Posterior cingulate gyrus (tissue), 11 donors: ENCODE measurements at regions not wholly inside any gene's neighbourhood (a gene's known extent, or its start where the extent isn't known, plus 50 kb on each side); places are given as distances from the start of the nearest gene placed in this dataset.

Experiments
- DNase-seq, 10 donors: peaks; one replicate each; pipeline versions ENCODE4 v3.0.0 to v3.0.0-alpha.2; 2020 to 2021; ENCODE audit warnings: mixed read lengths in 3 of 10
- intact Hi-C: fragments of 100-400 bp; cut with DNase I; formaldehyde crosslinking; loops from one replicate; pipeline ENCODE4 v1.15.1; 2023

- intact Hi-C loops: no loop called here
Observed at GRCh38 chr13:56902276-56902675, 238.4 kb upstream of the PRR20A start.

GRCh38 chr13:56903710-56904282 is 236.9 kb upstream of the PRR20A start:
- no peak for DNase-seq
- intact Hi-C loops: no loop called here

More at GRCh38 chr13:56902276-56902675, 238.4 kb upstream of the PRR20A start:
- DNase-seq: no peak

DNA sequence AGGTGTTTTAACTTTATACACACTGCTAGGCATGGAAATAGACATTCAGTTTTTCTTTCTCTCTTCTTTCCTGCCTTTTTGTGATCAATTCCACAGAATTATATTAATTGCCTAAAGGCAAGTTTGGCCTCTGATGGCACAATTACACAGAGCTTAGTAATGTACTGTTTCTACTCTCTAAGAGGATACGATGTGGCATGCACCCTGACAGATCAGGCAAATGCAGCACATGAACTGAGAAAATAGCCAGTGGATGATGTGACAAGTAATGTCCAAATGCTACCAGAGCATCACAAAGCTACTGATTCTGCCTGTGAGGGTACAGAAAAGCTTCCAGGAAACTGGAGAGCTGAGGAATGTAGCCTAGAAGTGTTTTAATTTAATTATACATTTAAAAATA is 233.8 kb upstream of the PRR20A start:
- intact Hi-C loops: no loop called here
- DNase-seq: no peak

DNA sequence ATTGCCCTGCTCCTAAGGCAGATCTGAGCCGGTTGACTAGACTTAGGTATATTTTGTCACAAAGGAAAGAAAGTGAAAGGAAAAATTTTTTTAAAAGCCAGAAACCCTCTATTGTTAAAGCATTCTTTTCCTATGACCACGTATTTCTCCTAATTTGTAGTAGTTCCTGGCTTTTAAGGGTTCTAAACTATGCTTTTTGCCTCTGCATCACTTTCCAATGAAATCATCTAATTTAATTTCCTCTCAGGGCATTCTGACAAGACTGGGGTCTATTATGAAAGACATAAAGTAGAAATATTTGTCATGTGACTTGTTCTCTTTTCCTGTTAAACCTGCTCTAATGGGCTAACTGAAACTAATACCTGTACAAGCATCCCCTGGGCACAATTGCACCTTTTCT is 233.0 kb upstream of the PRR20A start:
- intact Hi-C loops: no loop called here
- no peak for DNase-seq

DNA sequence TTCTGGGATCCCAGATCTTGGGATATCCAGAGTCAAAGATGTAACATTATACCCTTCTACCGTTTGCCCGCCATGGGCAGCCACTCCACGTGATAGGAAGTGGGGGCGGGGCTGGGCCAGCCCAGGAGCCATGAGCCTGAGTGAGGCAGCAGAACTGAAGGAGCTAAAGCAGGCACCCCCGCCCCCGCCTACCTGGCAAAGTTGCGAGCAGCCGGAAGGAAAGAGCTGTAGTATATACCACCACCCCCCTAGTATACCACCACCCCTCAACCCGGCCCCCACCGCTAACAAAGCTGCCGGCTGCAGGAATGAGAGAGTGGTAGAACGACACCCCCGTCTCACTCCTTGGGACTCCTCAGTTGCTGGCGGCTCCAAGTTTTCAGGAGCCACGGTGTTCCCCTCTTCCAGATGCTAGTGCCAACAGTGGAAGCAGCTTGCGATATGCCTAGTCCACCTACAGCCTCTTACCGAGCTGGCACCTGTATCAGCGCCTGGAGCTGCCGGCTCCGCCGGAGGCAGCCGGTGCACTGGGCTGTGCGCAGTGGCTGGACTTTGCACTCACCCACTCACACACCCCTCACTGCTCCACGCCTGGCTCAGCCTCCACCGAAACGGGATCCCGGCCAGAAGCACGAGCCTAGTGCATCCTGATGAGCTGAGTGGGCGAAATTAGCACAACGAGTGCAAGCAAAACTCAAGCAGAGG is 230.7 kb upstream of the PRR20A start:
- intact Hi-C loops: no loop called here
- peak in 8 of 10 donors; percentile 50 to 94 (median 64) for DNase-seq

DNA sequence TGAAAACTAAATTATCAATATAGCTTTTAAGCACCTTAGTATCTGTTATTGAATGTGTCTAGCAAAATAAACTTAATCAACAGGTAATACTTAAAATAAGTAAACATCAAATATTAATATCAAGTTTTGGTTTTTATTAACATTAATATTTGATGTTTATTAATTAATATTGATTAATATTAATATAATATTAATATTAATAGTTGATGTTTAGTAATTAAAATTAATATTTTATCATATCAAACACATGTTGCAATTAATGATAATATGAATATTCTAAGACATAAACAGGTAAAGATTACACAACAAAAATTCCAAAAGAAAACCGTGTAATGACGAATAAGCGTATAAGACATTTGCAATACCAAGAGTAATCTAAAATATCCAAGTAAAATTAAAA is 222.8 kb upstream of the PRR20A start:
- intact Hi-C loops: no loop called here
- no peak for DNase-seq

- DNase-seq: no peak
- intact Hi-C loops: no loop called here
Observed at GRCh38 chr13:56923626-56924140, 217.0 kb upstream of the PRR20A start.

DNA sequence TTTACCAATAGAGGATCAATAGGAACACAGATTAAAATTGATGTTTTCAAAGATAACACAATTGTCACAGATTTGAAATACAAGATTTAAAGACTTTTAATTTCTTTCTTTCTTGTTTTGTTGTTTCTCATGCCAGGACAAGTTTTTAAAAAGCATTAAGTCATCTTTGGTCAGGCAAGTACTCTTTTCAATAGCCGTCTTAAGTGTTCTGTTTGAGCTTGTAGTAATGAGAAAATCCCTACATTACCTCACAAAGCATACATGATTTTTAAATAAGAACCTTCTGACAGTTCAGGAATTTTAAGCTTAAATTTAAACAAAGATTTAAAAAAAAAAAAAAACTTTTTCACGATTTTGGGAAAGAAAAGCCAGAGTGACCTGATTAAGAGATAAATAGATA is 216.3 kb upstream of the PRR20A start:
- intact Hi-C loops: no loop called here
- DNase-seq: no peak

DNA sequence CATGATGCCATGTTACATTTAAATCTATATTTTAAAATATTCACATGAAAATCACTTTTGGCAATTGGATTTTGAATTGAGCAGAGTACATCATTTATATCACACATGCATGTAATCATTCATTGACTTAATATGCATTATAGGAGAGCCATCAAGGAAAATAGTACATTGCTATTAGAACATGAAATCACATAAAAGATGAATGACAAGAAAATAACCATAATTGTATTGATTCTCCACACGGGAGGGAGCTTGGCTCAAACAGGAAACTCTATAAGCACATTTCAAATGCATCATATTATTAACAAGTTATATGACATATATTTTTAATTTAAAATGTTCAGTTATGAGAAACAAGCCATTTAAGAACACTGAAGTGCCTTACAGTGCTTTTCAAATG is 208.6 kb upstream of the PRR20A start:
- DNase-seq: no peak
- intact Hi-C loops: no loop called here

DNA sequence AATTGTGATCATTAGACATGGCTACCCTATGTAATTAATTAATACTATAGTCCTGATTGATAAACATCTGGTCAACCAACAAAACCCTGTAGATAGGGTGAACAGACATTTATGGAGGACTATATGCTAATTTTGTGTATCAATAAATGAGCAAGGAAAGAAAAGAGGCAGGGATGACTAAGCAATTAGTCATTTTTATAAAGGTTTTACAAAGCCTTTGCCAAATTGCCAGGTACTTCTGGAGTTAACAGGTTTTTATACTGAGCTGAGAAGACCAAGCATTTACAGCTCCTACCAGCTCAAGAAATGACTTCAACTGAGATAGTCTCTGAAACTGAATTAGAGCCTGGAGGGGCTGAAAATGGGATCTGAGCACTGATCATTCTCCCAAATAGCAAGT is 186.8 kb upstream of the PRR20A start:
- DNase-seq: no peak
- intact Hi-C loops: no loop called here

DNA sequence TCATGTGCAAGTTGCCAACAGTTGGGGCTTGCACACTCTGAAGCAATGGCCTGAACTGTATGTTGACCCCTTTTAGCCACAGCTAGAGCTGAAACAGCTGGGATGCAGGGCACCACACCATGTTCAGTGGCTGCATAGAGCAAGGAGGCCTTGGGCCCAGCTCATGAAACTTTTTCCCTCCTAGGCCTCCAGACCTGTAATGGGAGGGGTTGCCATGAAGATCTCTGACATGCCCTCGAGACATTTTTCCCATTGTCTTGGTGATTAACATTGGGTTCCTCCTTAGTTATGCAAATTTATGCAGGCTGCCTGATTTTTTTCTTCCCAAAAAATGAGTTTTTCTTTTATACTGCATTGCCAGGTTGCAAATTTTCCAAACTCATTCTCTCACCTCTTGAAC is 165.1 kb upstream of the PRR20A start:
- intact Hi-C loops: no loop called here
- peak in 1 of 10 donors; percentile 28 for DNase-seq

- intact Hi-C loops: no loop called here
- DNase-seq: no peak
Observed at GRCh38 chr13:56980856-56981255, 159.9 kb upstream of the PRR20A start.

DNA sequence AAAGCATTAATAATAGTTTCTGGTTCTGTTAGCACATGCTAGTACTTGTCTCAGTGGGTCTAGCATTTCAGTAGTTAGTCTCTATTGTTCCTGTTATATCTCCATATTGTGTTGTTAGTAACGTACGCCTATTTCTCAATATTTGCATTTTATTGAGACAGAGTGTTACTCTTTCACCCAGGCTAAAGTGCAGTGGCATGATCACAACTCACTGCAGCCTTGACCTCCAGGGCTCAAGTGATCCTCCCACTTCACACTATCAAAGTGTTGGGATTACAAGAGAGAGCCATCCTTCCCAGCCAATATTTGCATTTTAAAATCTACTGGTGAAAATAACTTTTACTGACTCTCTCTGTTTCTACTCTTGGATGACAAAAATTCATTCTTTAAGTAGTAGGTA is 154.6 kb upstream of the PRR20A start:
- no peak for DNase-seq
- intact Hi-C loops: no loop called here

- no peak for DNase-seq
- intact Hi-C loops: no loop called here
Observed at GRCh38 chr13:56988543-56988942, 152.2 kb upstream of the PRR20A start.

GRCh38 chr13:57003682-57004081 is 137.0 kb upstream of the PRR20A start:
- no peak for DNase-seq
- intact Hi-C loops: no loop called here

DNA sequence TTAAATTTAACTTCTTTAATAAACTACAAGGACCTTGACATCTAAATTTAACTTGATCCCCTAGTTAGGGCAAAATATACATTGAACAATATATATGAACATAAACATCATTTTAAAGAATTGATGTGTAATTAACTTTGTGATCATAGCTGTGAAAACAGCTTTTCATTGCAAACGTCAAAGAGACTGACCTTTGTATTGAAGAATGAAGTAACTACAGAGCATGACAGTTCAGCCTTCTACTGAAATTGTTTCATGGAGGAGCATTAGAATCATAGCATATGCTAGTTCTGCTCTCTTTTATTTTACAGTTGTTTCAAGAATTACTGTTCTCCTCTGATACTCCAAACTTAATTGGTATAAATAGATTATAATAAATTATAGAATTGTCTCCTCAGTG is 123.4 kb upstream of the PRR20A start:
- intact Hi-C loops: no loop called here
- DNase-seq: no peak

GRCh38 chr13:57018915-57019314 is 121.8 kb upstream of the PRR20A start:
- no peak for DNase-seq
- intact Hi-C loops: no loop called here

DNA sequence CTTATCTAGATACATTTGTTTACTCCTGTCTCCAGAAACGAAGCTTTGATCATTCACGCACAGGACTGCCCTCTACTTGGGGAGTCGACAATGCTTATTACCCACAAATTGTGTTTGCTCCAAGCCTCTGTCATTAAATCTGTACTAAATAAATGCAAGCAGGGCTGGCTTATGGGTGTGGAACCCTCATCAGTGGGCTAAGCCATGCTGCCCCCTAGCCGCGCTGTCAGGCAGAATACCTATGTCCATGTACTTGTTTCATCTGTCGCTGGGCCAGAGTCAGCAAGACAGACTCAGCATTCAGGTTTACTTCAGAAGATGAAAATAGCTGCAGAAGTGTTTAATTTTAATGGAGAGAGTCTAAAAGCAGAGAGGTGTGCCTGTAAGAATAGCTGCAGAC is 110.0 kb upstream of the PRR20A start:
- intact Hi-C loops: no loop called here
- peak in 2 of 10 donors; percentile 38 to 59 for DNase-seq

- intact Hi-C loops: no loop called here
- DNase-seq: no peak
Observed at GRCh38 chr13:57036290-57036689, 104.4 kb upstream of the PRR20A start.

DNA sequence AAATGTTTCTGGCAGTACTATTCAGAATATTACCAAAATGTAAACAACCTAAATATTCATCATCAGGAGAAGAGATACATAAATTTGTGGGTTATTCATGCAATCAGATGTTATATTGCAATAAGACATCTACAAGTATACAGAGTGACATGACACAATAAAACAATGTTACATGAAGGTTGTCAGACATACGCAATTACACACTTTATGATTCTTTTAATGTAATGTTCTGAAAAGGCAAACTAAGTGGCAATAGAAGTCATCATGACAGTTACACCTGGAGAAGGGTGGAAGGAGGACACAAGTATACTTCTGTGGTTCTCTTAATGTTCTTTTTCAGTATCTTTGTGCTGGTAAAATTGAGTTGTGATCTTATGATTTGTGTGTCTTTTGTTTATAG is 95.8 kb upstream of the PRR20A start:
- intact Hi-C loops: no loop called here
- DNase-seq: no peak

- intact Hi-C loops: no loop called here
- peak in 1 of 10 donors; percentile 39 for DNase-seq
Observed at GRCh38 chr13:57045826-57046546, 94.7 kb upstream of the PRR20A start.
